SHP77 (cell line): ENCODE measurements at regions not wholly inside any gene's neighbourhood (a gene's known extent, or its start where the extent isn't known, plus 50 kb on each side); places are given as distances from the start of the nearest gene placed in this dataset.
A peak's percentile ranks its signal among the peaks of the same experiment; 100 is the strongest.

ENCODE experiments used
- DNase-seq, 2 experiments: peaks; one replicate each; lab custom pipeline; 2025; lab: John Stamatoyannopoulos, UW

- no peak for DNase-seq
These were observed 282.1 kb downstream of the NFIB start for GRCh38 chr9:14031810-14032209.

- DNase-seq: no peak
These were observed 282.9 kb downstream of the NFIB start for GRCh38 chr9:14031060-14031414.

DNA sequence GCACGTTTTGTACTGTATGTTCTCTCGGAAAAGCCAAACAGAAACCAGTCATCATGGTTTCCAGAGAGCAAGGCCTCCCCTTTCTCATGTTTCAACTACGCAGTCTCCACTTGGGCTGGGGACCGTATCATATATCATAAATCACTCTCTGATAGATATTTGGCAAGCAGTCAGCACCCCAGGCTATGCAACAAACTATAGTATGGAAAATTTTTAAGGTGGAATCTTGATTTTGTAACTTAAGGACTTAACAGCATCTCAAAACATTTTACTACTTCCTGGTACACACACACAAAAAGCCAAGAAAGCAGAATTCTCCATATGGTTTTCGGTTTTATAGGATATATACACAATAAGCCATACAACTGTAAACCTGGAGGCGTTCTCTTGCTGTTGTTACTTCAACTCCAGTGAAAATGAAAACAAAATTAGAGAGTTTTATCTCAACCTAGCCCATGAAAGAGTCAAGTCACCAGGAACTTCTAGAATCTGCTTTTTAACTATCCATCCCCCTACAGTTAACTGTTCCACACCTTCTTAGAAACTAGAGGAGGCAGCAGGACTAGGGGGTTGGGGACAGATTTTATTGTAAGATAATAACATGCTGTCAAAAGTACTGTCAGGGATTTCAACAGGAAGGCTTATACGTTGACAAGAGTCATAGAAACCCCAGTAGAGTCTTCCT, 283.4 kb downstream of the NFIB start:
- peak; percentile 16 to 28 for DNase-seq

GRCh38 chr9:14029806-14030374, 284.1 kb downstream of the NFIB start:
- no peak for DNase-seq

GRCh38 chr9:14027116-14027800, 286.7 kb downstream of the NFIB start:
- peak in 1 of 2 experiments; percentile 8 for DNase-seq

- DNase-seq: no peak
These were observed 288.2 kb downstream of the NFIB start for GRCh38 chr9:14025741-14026140.

DNA sequence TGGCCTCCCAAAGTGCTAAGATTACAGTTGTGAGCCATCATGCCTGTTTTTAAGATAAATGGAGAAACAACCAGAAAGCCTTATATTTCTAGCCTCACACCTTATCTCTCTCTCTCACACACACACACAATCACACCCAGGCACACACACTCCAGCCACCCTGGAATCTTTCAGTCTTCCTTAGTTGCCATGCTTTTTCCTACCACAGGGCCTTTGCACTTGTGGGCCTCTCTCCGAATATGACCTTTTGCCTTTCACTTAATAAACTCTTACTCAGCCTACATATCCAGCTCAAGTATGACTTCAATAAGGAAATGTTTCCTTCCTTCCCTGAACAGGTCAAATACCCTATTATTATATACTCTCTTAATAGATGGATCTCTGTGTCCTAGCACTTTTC, 290.7 kb downstream of the NFIB start:
- DNase-seq: no peak

GRCh38 chr9:14021871-14022525, 291.9 kb downstream of the NFIB start:
- no peak for DNase-seq

GRCh38 chr9:14018081-14018480, 295.9 kb downstream of the NFIB start:
- no peak for DNase-seq

- DNase-seq: no peak
These were observed 299.2 kb downstream of the NFIB start for GRCh38 chr9:14014744-14015143.

DNA sequence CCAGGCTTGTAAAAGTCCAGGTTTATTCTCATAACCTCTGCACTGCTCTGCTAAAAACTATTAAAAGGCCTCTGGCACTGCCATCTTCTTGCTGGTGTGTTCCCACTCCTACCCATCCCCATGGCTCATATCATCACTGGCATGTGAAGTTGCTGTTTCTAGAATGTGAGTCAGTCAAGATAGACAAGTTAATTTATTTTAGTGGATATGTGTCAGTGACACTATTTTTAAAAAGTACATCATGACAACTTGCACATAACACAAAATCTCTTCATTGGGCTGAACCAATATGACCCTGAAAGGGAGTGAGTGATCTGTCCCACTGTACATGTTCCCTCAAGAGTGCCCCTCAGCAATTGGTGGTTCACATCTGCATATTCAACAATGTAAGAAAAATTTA, 299.7 kb downstream of the NFIB start:
- no peak for DNase-seq

DNA sequence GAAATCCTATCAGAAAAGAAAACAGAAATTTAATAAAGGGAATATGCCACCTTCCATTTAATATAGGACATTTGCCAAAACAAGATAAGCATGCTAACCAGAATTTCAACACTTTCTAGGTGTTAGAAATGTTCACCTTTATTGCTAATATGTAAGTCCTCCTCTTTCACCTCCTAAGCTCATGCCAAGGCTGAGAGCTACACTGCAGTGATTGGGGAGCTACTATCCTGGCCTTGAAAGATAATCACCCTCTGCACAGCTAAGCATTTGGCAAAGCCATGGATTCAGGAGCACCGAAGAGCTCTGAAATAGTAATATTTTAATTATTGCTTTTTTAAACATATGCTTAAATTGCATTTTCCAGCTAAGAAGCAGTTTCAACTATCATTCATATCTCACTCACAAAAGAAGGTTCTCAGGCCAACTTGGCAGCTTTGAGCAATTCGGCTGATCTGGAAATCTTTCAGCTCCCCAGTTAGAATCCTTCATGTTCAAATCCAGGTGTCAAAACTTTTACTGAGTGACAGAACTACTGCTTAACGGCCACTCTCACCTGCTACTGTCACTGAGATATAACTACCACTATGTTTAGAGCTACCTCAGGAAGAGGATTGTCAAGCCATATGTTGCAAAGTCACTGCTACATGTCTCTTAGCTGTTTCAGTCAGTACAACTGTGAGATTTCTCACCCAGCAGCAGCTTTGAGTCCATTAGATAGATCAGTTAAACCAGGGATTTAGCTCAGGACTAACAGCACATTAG, 302.0 kb downstream of the NFIB start:
- no peak for DNase-seq

- DNase-seq: no peak
These were observed 306.7 kb downstream of the NFIB start for GRCh38 chr9:14007190-14007769.

DNA sequence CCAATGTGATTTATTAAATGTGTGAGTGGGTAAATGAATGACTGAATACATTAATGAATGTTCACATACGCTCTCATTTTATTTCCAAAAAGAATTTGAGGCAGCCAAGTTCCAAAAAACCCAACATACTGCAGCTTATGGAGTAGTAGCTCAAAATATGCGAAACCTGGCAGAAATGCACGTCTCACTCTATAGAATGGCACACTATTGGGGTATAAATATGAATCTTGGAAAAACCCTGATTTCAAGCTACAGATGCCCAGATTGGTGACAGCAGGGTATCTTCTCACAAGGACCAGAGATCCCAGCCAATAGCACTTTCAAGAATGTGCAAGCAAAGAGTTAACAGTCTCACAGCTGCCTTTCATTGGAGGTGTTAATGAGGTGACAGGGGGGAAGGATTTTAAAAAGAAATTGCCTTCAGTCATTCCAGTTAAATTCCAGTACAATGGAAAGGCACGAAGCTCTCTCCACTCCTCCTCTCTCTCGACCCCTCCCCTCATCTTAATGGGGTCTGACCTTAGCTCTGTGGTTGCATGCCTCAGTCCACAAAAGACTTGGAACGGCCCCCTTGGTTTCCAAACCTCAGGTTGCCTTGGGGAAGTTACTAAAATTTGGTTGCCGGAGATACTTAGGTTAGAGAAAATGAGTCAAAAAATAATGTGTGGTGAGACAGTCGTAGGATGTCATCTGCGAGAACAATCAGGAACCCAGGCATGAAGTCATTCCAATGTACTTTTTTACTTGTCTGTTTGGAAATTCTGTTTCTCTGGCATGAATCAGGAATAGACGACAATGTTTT, 307.4 kb downstream of the NFIB start:
- no peak for DNase-seq

GRCh38 chr9:14004110-14004509, 309.8 kb downstream of the NFIB start:
- no peak for DNase-seq

GRCh38 chr9:13994240-13994639, 319.7 kb downstream of the NFIB start:
- no peak for DNase-seq

DNA sequence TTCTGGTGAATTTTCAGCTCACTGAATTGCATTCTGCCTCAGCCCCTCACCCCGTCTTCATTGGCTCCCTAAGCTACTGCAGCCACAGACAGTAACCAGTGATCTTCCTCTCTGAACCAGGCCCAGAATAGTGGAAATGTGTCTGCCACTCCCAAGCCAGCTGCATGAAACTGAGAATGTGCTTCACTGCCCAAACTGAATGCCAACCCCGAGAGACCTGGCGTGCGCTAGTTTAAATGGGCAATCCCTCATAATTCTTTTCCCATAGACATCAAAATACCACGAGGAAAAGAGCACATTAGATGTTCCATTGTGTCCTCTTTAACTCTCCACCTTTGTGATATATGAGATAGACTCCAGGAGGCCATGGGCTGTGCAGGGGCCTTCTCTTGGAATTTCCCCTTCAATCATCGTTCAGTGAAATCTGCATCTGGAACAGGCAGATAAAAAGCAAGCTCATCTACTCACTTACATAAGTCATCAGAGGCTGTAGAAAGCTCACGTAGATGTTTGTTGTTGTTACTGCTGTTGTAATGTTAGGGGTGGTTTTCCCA, 320.2 kb downstream of the NFIB start:
- DNase-seq: no peak

- DNase-seq: no peak
These were observed 321.5 kb downstream of the NFIB start for GRCh38 chr9:13992138-13993088.

- no peak for DNase-seq
These were observed 322.5 kb downstream of the NFIB start for GRCh38 chr9:13991395-13991794.

GRCh38 chr9:13990994-13991393, 322.9 kb downstream of the NFIB start:
- DNase-seq: no peak
